SK-N-SH treated with all-trans-retinoic acid at 6 μM for 48 hours (cell line): ENCODE measurements at regions not wholly inside any gene's neighbourhood (a gene's known extent, or its start where the extent isn't known, plus 50 kb on each side); places are given as distances from the start of the nearest gene placed in this dataset.

Source experiments
- ATAC-seq: fragments of 200-7000 bp; cut with Tn5 transposase; 3 replicates; pipeline ENCODE4 v1.9.1; 2020; ENCODE audit warnings: mild to moderate bottlenecking, moderate library complexity
- BACH2 ChIP-seq: fragments of 250-450 bp; sonication (Bioruptor Pico); IDR thresholded peaks from 2 replicates; pipeline ENCODE4 v1.9.0; 2021; ENCODE audit warnings: mild to moderate bottlenecking, borderline replicate concordance
- CREB5 ChIP-seq: fragments of 250-450 bp; sonication (Bioruptor Pico); IDR thresholded peaks from 2 replicates; pipeline ENCODE4 v1.5.1; 2020; ENCODE audit warnings: low read depth, mild to moderate bottlenecking, moderate library complexity
- CSDC2 ChIP-seq: fragments of 250-450 bp; sonication (Bioruptor Pico); IDR thresholded peaks from 2 replicates; pipeline ENCODE4 v1.5.0; 2020; ENCODE audit warnings: mild to moderate bottlenecking, moderate library complexity
- CSRNP3 ChIP-seq: fragments of 250-450 bp; sonication (Bioruptor Pico); IDR thresholded peaks from 2 replicates; pipeline ENCODE4 v1.5.1; 2021; ENCODE audit warnings: mild to moderate bottlenecking, moderate library complexity
- ESRRG ChIP-seq: fragments of 250-450 bp; sonication (Bioruptor Pico); IDR thresholded peaks from 2 replicates; pipeline ENCODE4 v1.6.1; 2021; ENCODE audit warnings: mild to moderate bottlenecking
- GLIS3 ChIP-seq: fragments of 250-450 bp; sonication (Bioruptor Pico); IDR thresholded peaks from 2 replicates; pipeline ENCODE4 v1.5.0; 2020; ENCODE audit warnings: mild to moderate bottlenecking, moderate library complexity
- ISL1 ChIP-seq: fragments of 250-450 bp; sonication (Bioruptor Pico); IDR thresholded peaks from 2 replicates; pipeline ENCODE4 v2.1.2; 2022; ENCODE audit warnings: mild to moderate bottlenecking, moderate library complexity
- OSR1 ChIP-seq: fragments of 250-450 bp; sonication (Bioruptor Pico); IDR thresholded peaks from 2 replicates; pipeline ENCODE4 v1.8.0; 2022; ENCODE audit warnings: moderate library complexity, mild to moderate bottlenecking, inconsistent platforms
- PATZ1 ChIP-seq: fragments of 250-450 bp; sonication (Bioruptor Pico); IDR thresholded peaks from 2 replicates; pipeline ENCODE4 v1.8.0; 2020; ENCODE audit warnings: mild to moderate bottlenecking, moderate library complexity, borderline replicate concordance
- POU6F1 ChIP-seq: fragments of 250-450 bp; sonication (Bioruptor Pico); IDR thresholded peaks from 2 replicates; pipeline ENCODE4 v1.8.0; 2021; ENCODE audit warnings: low read depth, mild to moderate bottlenecking, moderate library complexity, borderline replicate concordance
- PPARA ChIP-seq: fragments of 250-450 bp; sonication (Bioruptor Pico); IDR thresholded peaks from 2 replicates; pipeline ENCODE4 v1.5.0; 2020; ENCODE audit warnings: mild to moderate bottlenecking, borderline replicate concordance
- RARB ChIP-seq: fragments of 250-450 bp; sonication (Bioruptor Pico); IDR thresholded peaks from 2 replicates; pipeline ENCODE4 v1.8.0; 2021; ENCODE audit warnings: mild to moderate bottlenecking, moderate library complexity
- SNAI2 ChIP-seq: fragments of 250-450 bp; sonication (Bioruptor Pico); IDR thresholded peaks from 2 replicates; pipeline ENCODE4 v1.5.0; 2020; ENCODE audit warnings: mild to moderate bottlenecking, moderate library complexity
- TSHZ2 ChIP-seq: fragments of 250-450 bp; sonication (Bioruptor Pico); IDR thresholded peaks from 2 replicates; pipeline ENCODE4 v1.5.0; 2020; ENCODE audit warnings: mild to moderate bottlenecking, moderate library complexity
- ZC3H10 ChIP-seq: fragments of 250-450 bp; sonication (Bioruptor Pico); IDR thresholded peaks from 2 replicates; pipeline ENCODE4 v1.5.1; 2021; ENCODE audit warnings: mild to moderate bottlenecking, moderate library complexity
- ZFP3 ChIP-seq: fragments of 250-450 bp; sonication (Bioruptor Pico); IDR thresholded peaks from 2 replicates; pipeline ENCODE4 v1.5.0; 2020; ENCODE audit warnings: mild to moderate bottlenecking, moderate library complexity
- ZNF70 ChIP-seq: fragments of 450-650 bp; formaldehyde crosslinking; IDR thresholded peaks from 2 replicates; pipeline ENCODE4 v1.5.0; 2020; ENCODE audit warnings: mild to moderate bottlenecking, moderate library complexity
- ZNF8 ChIP-seq: fragments of 450-650 bp; formaldehyde crosslinking; IDR thresholded peaks from 2 replicates; pipeline ENCODE4 v1.5.0; 2020; ENCODE audit warnings: mild to moderate bottlenecking, moderate library complexity

GRCh38 chr6:147869201-147869600 lies 360.7 kb downstream of the SAMD5 start:
- ATAC-seq: no peak
- TF ChIP-seq CREB5 (CRISPR knock-in tag) (no peak), ZC3H10 (CRISPR knock-in tag) (no peak), SNAI2 (no peak), ZFP3 (CRISPR knock-in tag) (no peak)

- no peak for ATAC-seq
- TF ChIP-seq GLIS3 (CRISPR knock-in tag) (no peak), OSR1 (CRISPR knock-in tag) (no peak), ZNF70 (CRISPR knock-in tag) (no peak), RARB (CRISPR knock-in tag) (no peak), TSHZ2 (CRISPR knock-in tag) (no peak), BACH2 (CRISPR knock-in tag) (no peak), ISL1 (no peak), POU6F1 (CRISPR knock-in tag) (no peak), PATZ1 (no peak)
Measured at GRCh38 chr6:147869869-147870268, 361.4 kb downstream of the SAMD5 start.

- no peak for ATAC-seq
- no peak for TF ChIP-seq POU6F1 (CRISPR knock-in tag)
- TF ChIP-seq PATZ1: no peak
- no peak for TF ChIP-seq PPARA (CRISPR knock-in tag)
Measured at GRCh38 chr6:147870506-147871110, 362.1 kb downstream of the SAMD5 start.

GRCh38 chr6:147872002-147872401 lies 363.5 kb downstream of the SAMD5 start:
- ATAC-seq: no peak
- TF ChIP-seq ZNF8 (CRISPR knock-in tag) (no peak), CSRNP3 (no peak), OSR1 (CRISPR knock-in tag) (no peak), PATZ1 (no peak), CREB5 (CRISPR knock-in tag) (no peak), ZC3H10 (CRISPR knock-in tag) (no peak), ESRRG (CRISPR knock-in tag) (no peak), CSDC2 (no peak)
